ENCODE measurements at regions not wholly inside any gene's neighbourhood (a gene's known extent, or its start where the extent isn't known, plus 50 kb on each side); places are given as distances from the start of the nearest gene placed in this dataset.

- no peak for DNase-seq (ENCODE audit: low spot score)
Observed at GRCh38 chr13:40220299-40220935, 446.0 kb downstream of the FOXO1 start.

- DNase-seq (ENCODE audit: low spot score): no peak
Observed at GRCh38 chr13:40221131-40221459, 445.3 kb downstream of the FOXO1 start.

- DNase-seq (ENCODE audit: low spot score): no peak
Observed at GRCh38 chr13:40221460-40222201, 444.8 kb downstream of the FOXO1 start.

GRCh38 chr13:40223585-40223984 is 442.9 kb downstream of the FOXO1 start:
- no peak for DNase-seq (ENCODE audit: low spot score)

- DNase-seq (ENCODE audit: low spot score): no peak
Observed at GRCh38 chr13:40228496-40228895, 437.9 kb downstream of the FOXO1 start.

GRCh38 chr13:40228990-40229389 is 437.5 kb downstream of the FOXO1 start:
- DNase-seq (ENCODE audit: low spot score): no peak

- no peak for DNase-seq (ENCODE audit: low spot score)
Observed at GRCh38 chr13:40230833-40231266, 435.6 kb downstream of the FOXO1 start.

- DNase-seq (ENCODE audit: low spot score): no peak
Observed at GRCh38 chr13:40231311-40231710, 435.1 kb downstream of the FOXO1 start.

- no peak for DNase-seq (ENCODE audit: low spot score)
Observed at GRCh38 chr13:40231751-40232150, 434.7 kb downstream of the FOXO1 start.

- no peak for DNase-seq (ENCODE audit: low spot score)
Observed at GRCh38 chr13:40232311-40233040, 434.0 kb downstream of the FOXO1 start.

GRCh38 chr13:40233731-40234195 is 432.7 kb downstream of the FOXO1 start:
- DNase-seq (ENCODE audit: low spot score): no peak

- no peak for DNase-seq (ENCODE audit: low spot score)
Observed at GRCh38 chr13:40235160-40235796, 431.2 kb downstream of the FOXO1 start.

GRCh38 chr13:40236566-40237168 is 429.8 kb downstream of the FOXO1 start:
- no peak for DNase-seq (ENCODE audit: low spot score)

- no peak for DNase-seq (ENCODE audit: low spot score)
Observed at GRCh38 chr13:40238761-40239160, 427.7 kb downstream of the FOXO1 start.

GRCh38 chr13:40240293-40240692 is 426.1 kb downstream of the FOXO1 start:
- no peak for DNase-seq (ENCODE audit: low spot score)

GRCh38 chr13:40241125-40241798 is 425.2 kb downstream of the FOXO1 start:
- DNase-seq (ENCODE audit: low spot score): no peak

- no peak for DNase-seq (ENCODE audit: low spot score)
Observed at GRCh38 chr13:40243047-40243446, 423.4 kb downstream of the FOXO1 start.

- no peak for DNase-seq (ENCODE audit: low spot score)
Observed at GRCh38 chr13:40243982-40244381, 422.5 kb downstream of the FOXO1 start.

- no peak for DNase-seq (ENCODE audit: low spot score)
Observed at GRCh38 chr13:40245567-40245966, 420.9 kb downstream of the FOXO1 start.

GRCh38 chr13:40247845-40248244 is 418.6 kb downstream of the FOXO1 start:
- DNase-seq (ENCODE audit: low spot score): no peak

GRCh38 chr13:40251343-40252032 is 415.0 kb downstream of the FOXO1 start:
- no peak for DNase-seq (ENCODE audit: low spot score)

All from LoVo (cell line).